Upper lobe of left lung (tissue), 4 donors: ENCODE measurements at regions not wholly inside any gene's neighbourhood (a gene's known extent, or its start where the extent isn't known, plus 50 kb on each side); places are given as distances from the start of the nearest gene placed in this dataset.

Source experiments
- EP300 ChIP-seq, 4 donors: sonication (generic); formaldehyde crosslinking; IDR thresholded peaks; one replicate each; pipeline ENCODE4 v1.5.1; 2017; ENCODE audit warnings: antibody characterized with exemption in 4 of 4, control low read depth in 2 of 4
- POLR2A ChIP-seq, 4 donors: fragments of 450-650 bp; IDR thresholded peaks; one replicate each; pipeline ENCODE4 v1.5.1; 2016 to 2017; ENCODE audit warnings: antibody characterized with exemption in 4 of 4, mild to moderate bottlenecking in 2 of 4
- POLR2AphosphoS5 ChIP-seq, 2 donors: sonication (generic); formaldehyde crosslinking; IDR thresholded peaks; one replicate each; pipeline ENCODE4 v1.5.1; 2017; ENCODE audit warnings: antibody characterized with exemption in 2 of 2
- TF ChIP-seq, protein P1 (sequence below), 6 experiments: fragments of 450-650 bp in 4 of 6; fragments of 200-600 bp in 2 of 6; sonication (generic) in 2 of 6; IDR thresholded peaks; one replicate each; pipeline ENCODE4 v1.5.1; 2016 to 2019; ENCODE audit warnings: antibody characterized with exemption in 6 of 6

DNA sequence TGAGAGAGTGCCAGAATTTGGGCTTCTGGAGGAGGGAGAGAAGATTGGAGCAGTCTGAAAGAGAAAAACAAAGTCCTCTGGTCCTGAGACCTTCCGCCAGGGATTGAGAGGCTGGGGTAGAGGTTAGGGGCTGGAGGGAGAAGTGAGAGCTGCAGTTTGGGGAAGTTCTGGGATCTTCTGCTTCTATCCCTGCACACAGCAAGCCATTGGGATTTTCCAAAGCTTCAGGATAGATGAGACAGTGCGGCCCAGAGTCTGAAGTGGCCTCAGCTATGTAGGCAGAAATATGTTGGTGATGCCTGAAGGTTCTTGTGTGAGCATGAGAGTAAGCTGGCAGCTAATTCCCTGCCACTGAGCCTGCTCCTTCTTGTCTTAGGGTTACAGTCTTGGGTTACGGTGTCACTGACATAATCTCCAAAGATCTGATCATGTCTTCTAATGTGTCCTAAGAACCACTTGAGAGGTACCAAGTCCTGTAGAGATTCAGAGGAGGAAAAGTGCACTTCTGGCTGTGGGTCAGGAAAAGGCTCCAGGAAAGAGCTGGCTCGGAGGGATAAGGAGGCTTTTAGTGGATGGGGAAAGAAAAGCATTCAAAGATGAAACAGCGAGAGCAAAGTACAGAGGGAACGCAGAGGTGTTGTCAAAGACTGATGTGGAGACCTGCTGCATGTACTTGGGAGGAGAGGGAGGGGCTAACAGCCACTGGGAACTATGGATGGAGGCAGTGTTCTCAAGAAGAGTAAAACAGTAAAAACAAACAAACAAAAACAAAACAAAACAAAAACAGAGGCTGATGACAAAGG lies 131.1 kb upstream of the MYLIP start:
- TF ChIP-seq POLR2AphosphoS5 (IDR thresholded peaks at IDR 0.05), result no peak
- no peak for TF ChIP-seq POLR2A (IDR thresholded peaks at IDR 0.05)
- TF ChIP-seq, protein P1, sequence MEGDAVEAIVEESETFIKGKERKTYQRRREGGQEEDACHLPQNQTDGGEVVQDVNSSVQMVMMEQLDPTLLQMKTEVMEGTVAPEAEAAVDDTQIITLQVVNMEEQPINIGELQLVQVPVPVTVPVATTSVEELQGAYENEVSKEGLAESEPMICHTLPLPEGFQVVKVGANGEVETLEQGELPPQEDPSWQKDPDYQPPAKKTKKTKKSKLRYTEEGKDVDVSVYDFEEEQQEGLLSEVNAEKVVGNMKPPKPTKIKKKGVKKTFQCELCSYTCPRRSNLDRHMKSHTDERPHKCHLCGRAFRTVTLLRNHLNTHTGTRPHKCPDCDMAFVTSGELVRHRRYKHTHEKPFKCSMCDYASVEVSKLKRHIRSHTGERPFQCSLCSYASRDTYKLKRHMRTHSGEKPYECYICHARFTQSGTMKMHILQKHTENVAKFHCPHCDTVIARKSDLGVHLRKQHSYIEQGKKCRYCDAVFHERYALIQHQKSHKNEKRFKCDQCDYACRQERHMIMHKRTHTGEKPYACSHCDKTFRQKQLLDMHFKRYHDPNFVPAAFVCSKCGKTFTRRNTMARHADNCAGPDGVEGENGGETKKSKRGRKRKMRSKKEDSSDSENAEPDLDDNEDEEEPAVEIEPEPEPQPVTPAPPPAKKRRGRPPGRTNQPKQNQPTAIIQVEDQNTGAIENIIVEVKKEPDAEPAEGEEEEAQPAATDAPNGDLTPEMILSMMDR (IDR thresholded peaks at IDR 0.05), result no peak
- TF ChIP-seq EP300 (IDR thresholded peaks at IDR 0.05), result no peak
